H1 (cell line): ENCODE measurements at regions not wholly inside any gene's neighbourhood (a gene's known extent, or its start where the extent isn't known, plus 50 kb on each side); places are given as distances from the start of the nearest gene placed in this dataset.

Source experiments
- CTCF ChIA-PET: fragments of 300-600 bp; sonication (Branson Sonifier 250); formaldehyde crosslinking; loops from one replicate; lab custom pipeline; 2021; ENCODE audit not compliant: partially characterized antibody; lab: Charles Lee
- POLR2A ChIA-PET: fragments of 300-600 bp; sonication (Branson Sonifier 250); formaldehyde crosslinking; loops from one replicate; lab custom pipeline; 2021; ENCODE audit warnings: inconsistent platforms; ENCODE audit not compliant: partially characterized antibody; lab: Charles Lee
- DNase-seq, 2 experiments: peaks; one replicate each; pipeline versions ENCODE4 v3.0.0 to v3.0.0-alpha.2; 2010 to 2022; ENCODE audit warnings: low spot score in 2 of 2, low read depth in 1 of 2, mixed read lengths in 1 of 2
- FAIRE-seq: peaks from 2 replicates; lab custom pipeline; 2011; peaks lifted over from hg19 to GRCh38; lab: Jason Lieb, UNC
- H2AFZ ChIP-seq: 2 replicates; pipeline ENCODE4 v1.8.1; 2012; ENCODE audit warnings: low read length, inconsistent platforms
- H2AK5ac ChIP-seq: 2 replicates; pipeline ENCODE4 v1.6.1; 2013; ENCODE audit warnings: low read depth, low read length
- H2BK120ac ChIP-seq: replicated peaks from 2 replicates; pipeline ENCODE3; 2013; ENCODE audit warnings: low read depth, low read length, inconsistent platforms
- H2BK12ac ChIP-seq: 2 replicates; pipeline ENCODE4 v1.6.1; 2013; ENCODE audit warnings: low read depth, low read length
- H2BK15ac ChIP-seq: 2 replicates; pipeline ENCODE4 v1.6.1; 2013; ENCODE audit warnings: low read length
- H2BK20ac ChIP-seq: 2 replicates; pipeline ENCODE4 v1.6.1; 2013; ENCODE audit warnings: low read length
- H2BK5ac ChIP-seq: 2 replicates; pipeline ENCODE4 v1.6.1; 2013; ENCODE audit warnings: low read depth, low read length
- H3K14ac ChIP-seq: 2 replicates; pipeline ENCODE4 v1.6.1; 2013; ENCODE audit warnings: inconsistent platforms; ENCODE audit not compliant: insufficient read length
- H3K18ac ChIP-seq: 2 replicates; pipeline ENCODE4 v1.6.1; 2013; ENCODE audit warnings: low read length; ENCODE audit errors: extremely low read depth
- H3K23ac ChIP-seq: 2 replicates; pipeline ENCODE4 v1.6.1; 2013; ENCODE audit warnings: inconsistent platforms; ENCODE audit not compliant: insufficient read length
- H3K23me2 ChIP-seq: 2 replicates; pipeline ENCODE4 v1.6.1; 2013; ENCODE audit warnings: low read depth, low read length
- H3K27ac ChIP-seq: 2 replicates; pipeline ENCODE4 v1.6.1; 2011; ENCODE audit warnings: low read depth, low read length, inconsistent platforms
- H3K27me3 ChIP-seq, 4 experiments: replicated peaks in 1 of 4; 1 replicate in 1 of 4; 2 replicates in 3 of 4; pipeline versions ENCODE4 v1.6.1 to v1.8.1; 2011 to 2013; ENCODE audit warnings: low read length in 3 of 4, mild to moderate bottlenecking in 3 of 4, inconsistent platforms in 2 of 4, mixed read lengths in 2 of 4, moderate library complexity in 1 of 4; ENCODE audit not compliant: control insufficient read depth in 3 of 4, insufficient read depth in 3 of 4; ENCODE audit errors: extremely low read depth in 1 of 4
- H3K36me3 ChIP-seq, 4 experiments: 2 replicates each; pipeline versions ENCODE4 v1.6.1 to v1.8.1; 2011 to 2013; ENCODE audit warnings: mild to moderate bottlenecking in 4 of 4, low read length in 3 of 4, moderate library complexity in 2 of 4, control low read depth in 1 of 4, inconsistent platforms in 1 of 4; ENCODE audit not compliant: insufficient read depth in 4 of 4, control insufficient read depth in 2 of 4
- H3K4ac ChIP-seq: replicated peaks from 2 replicates; pipeline ENCODE3; 2013; ENCODE audit warnings: low read length, low read depth, mixed read lengths, inconsistent platforms; ENCODE audit not compliant: insufficient read length
- H3K4me1 ChIP-seq, 4 experiments: replicated peaks in 1 of 4; 1 replicate in 1 of 4; 2 replicates in 3 of 4; pipeline versions ENCODE4 v1.6.1 to v1.8.1; 2011 to 2013; ENCODE audit warnings: low read length in 3 of 4, inconsistent platforms in 2 of 4, mixed read lengths in 1 of 4; ENCODE audit not compliant: insufficient read depth in 4 of 4, control insufficient read depth in 3 of 4
- H3K4me2 ChIP-seq, 2 experiments: 2 replicates each; pipeline versions ENCODE4 v1.6.1 to v1.8.1; 2011 to 2013; ENCODE audit warnings: low read depth in 2 of 2, low read length in 2 of 2, control low read depth in 1 of 2, inconsistent platforms in 1 of 2, mild to moderate bottlenecking in 1 of 2; ENCODE audit not compliant: insufficient read depth in 1 of 2
- H3K4me3 ChIP-seq, 4 experiments: fragments of 200-600, 300-600 bp in 1 of 4; sonication (generic), shearing (Covaris generic), sonication (Bioruptor Twin) in 1 of 4; 2 replicates each; pipeline versions ENCODE4 v1.5.1 to v1.8.1; 2011 to 2016; ENCODE audit warnings: low read length in 4 of 4, low read depth in 3 of 4, control low read depth in 2 of 4, inconsistent platforms in 2 of 4, mild to moderate bottlenecking in 2 of 4, mixed read lengths in 1 of 4, moderate library complexity in 1 of 4; ENCODE audit not compliant: insufficient read depth in 2 of 4; ENCODE audit errors: extremely low read depth in 1 of 4
- H3K56ac ChIP-seq: replicated peaks from 2 replicates; pipeline ENCODE3; 2013; ENCODE audit warnings: low read depth, mild to moderate bottlenecking, mixed read lengths, low read length, inconsistent platforms; ENCODE audit not compliant: insufficient read length
- H3K79me1 ChIP-seq: 2 replicates; pipeline ENCODE4 v1.6.1; 2013; ENCODE audit warnings: low read depth, low read length, control low read depth
- H3K79me2 ChIP-seq, 2 experiments: 2 replicates each; pipeline versions ENCODE4 v1.6.1 to v1.8.1; 2012 to 2013; ENCODE audit warnings: low read length in 2 of 2, mild to moderate bottlenecking in 2 of 2, inconsistent platforms in 1 of 2; ENCODE audit not compliant: insufficient read depth in 2 of 2, control insufficient read depth in 1 of 2
- H3K9ac ChIP-seq, 4 experiments: replicated peaks in 1 of 4; 1 replicate in 1 of 4; 2 replicates in 3 of 4; pipeline versions ENCODE4 v1.6.1 to v1.8.1; 2011 to 2013; ENCODE audit warnings: low read depth in 3 of 4, low read length in 3 of 4, control low read depth in 2 of 4, mild to moderate bottlenecking in 2 of 4, moderate library complexity in 2 of 4, inconsistent platforms in 1 of 4; ENCODE audit errors: extremely low read depth in 1 of 4
- H3K9me3 ChIP-seq, 2 experiments: 2 replicates each; pipeline versions ENCODE4 v1.6.1 to v1.8.1; 2012 to 2013; ENCODE audit warnings: mild to moderate bottlenecking in 2 of 2, moderate library complexity in 2 of 2, control low read depth in 1 of 2, inconsistent platforms in 1 of 2, low read depth in 1 of 2, low read length in 1 of 2, mixed read lengths in 1 of 2; ENCODE audit not compliant: insufficient read depth in 2 of 2
- H4K20me1 ChIP-seq, 2 experiments: replicated peaks in 1 of 2; 2 replicates each; pipeline versions ENCODE3 to v1.8.1; 2011 to 2013; ENCODE audit warnings: inconsistent platforms in 2 of 2, low read length in 2 of 2, mild to moderate bottlenecking in 1 of 2; ENCODE audit not compliant: insufficient read depth in 2 of 2, control insufficient read depth in 1 of 2
- H4K5ac ChIP-seq: 2 replicates; pipeline ENCODE4 v1.6.1; 2013; ENCODE audit warnings: low read length, low read depth, mixed read lengths, inconsistent platforms; ENCODE audit not compliant: insufficient read length
- H4K8ac ChIP-seq: 2 replicates; pipeline ENCODE4 v1.8.0; 2013; ENCODE audit warnings: mild to moderate bottlenecking, moderate library complexity, low read length, inconsistent platforms; ENCODE audit not compliant: insufficient read depth; ENCODE audit errors: extremely low read depth
- H4K91ac ChIP-seq: replicated peaks from 2 replicates; pipeline ENCODE3; 2013; ENCODE audit warnings: low read length, mixed read lengths, inconsistent platforms; ENCODE audit not compliant: insufficient read length
- ATF3 ChIP-seq: IDR thresholded peaks from 2 replicates; pipeline ENCODE4 v1.6.1; 2011; ENCODE audit warnings: low read depth, mild to moderate bottlenecking, low read length; ENCODE audit not compliant: insufficient read depth
- BCL11A ChIP-seq, 2 experiments: IDR thresholded peaks; one replicate each; pipeline ENCODE4 v1.6.1; 2011; ENCODE audit warnings: low read depth in 2 of 2, low read length in 2 of 2, mild to moderate bottlenecking in 2 of 2
- CEBPB ChIP-seq: IDR thresholded peaks from 2 replicates; pipeline ENCODE4 v1.6.1; 2012; ENCODE audit warnings: low read depth, low read length
- GTF2F1 ChIP-seq: IDR thresholded peaks from 2 replicates; pipeline ENCODE4 v1.6.1; 2012; ENCODE audit warnings: low read depth, low read length, improper control_type of control experiment, borderline replicate concordance
- HDAC6 ChIP-seq: IDR thresholded peaks from one replicate; pipeline ENCODE4 v1.7.1; 2012; ENCODE audit warnings: low read depth, mild to moderate bottlenecking, inconsistent platforms, low read length, moderate library complexity
- KDM4A ChIP-seq: IDR thresholded peaks from one replicate; pipeline ENCODE4 v1.7.1; 2012; ENCODE audit warnings: low read depth, mild to moderate bottlenecking, moderate library complexity, low read length, inconsistent platforms; ENCODE audit not compliant: severe bottlenecking
- KDM5A ChIP-seq: fragments of 200-600 bp; IDR thresholded peaks from 2 replicates; pipeline ENCODE4 v1.7.1; 2012; ENCODE audit warnings: mild to moderate bottlenecking, low read length, inconsistent platforms, mixed read lengths
- POLR2AphosphoS5 ChIP-seq: IDR thresholded peaks from 2 replicates; pipeline ENCODE4 v1.6.1; 2011; ENCODE audit warnings: low read depth, low read length
- RFX5 ChIP-seq: IDR thresholded peaks from 2 replicates; pipeline ENCODE4 v1.6.1; 2011; ENCODE audit warnings: low read depth, low read length, improper control_type of control experiment, borderline replicate concordance
- RNF2 ChIP-seq: fragments of 200-900, 300-1000 bp; sonication (generic); IDR thresholded peaks from 2 replicates; pipeline ENCODE4 v1.7.1; 2016; ENCODE audit warnings: borderline replicate concordance, low read depth, mild to moderate bottlenecking, antibody characterized with exemption, low read length; ENCODE audit not compliant: poor library complexity, severe bottlenecking; ENCODE audit errors: missing control alignments
- SIN3A ChIP-seq, 2 experiments: IDR thresholded peaks in 1 of 2; conservative IDR thresholded peaks in 1 of 2; 2 replicates each; pipeline ENCODE4 v1.6.1; 2011 to 2012; ENCODE audit warnings: low read length in 2 of 2, improper control_type of control experiment in 1 of 2, low read depth in 1 of 2, mild to moderate bottlenecking in 1 of 2
- SUZ12 ChIP-seq: fragments of 200-600 bp; sonication (generic); IDR thresholded peaks from 2 replicates; pipeline ENCODE4 v1.6.1; 2012; ENCODE audit warnings: mild to moderate bottlenecking, inconsistent platforms, low read length, moderate library complexity, mixed read lengths
- YY1 ChIP-seq: IDR thresholded peaks from 2 replicates; pipeline ENCODE4 v1.6.1; 2011; ENCODE audit warnings: low read depth, mild to moderate bottlenecking, low read length
- WGBS, 2 experiments: shearing (Covaris generic) in 1 of 2; methylation state at CpG; one replicate each; pipeline versions ENCODE4 v1.1.6 to v1.1.7; 2013 to 2015; ENCODE audit warnings: low lambda C conversion rate in 2 of 2, mixed read lengths in 2 of 2, inconsistent platforms in 1 of 2, low coverage in 1 of 2, missing lambda C conversion rate in 1 of 2; ENCODE audit not compliant: insufficient replicate concordance in 2 of 2, insufficient coverage in 1 of 2, insufficient read length in 1 of 2; ENCODE audit errors: extremely low coverage in 1 of 2, missing lambda C conversion rate in 1 of 2; 5-methylcytosine and 5-hydroxymethylcytosine counted together

DNA sequence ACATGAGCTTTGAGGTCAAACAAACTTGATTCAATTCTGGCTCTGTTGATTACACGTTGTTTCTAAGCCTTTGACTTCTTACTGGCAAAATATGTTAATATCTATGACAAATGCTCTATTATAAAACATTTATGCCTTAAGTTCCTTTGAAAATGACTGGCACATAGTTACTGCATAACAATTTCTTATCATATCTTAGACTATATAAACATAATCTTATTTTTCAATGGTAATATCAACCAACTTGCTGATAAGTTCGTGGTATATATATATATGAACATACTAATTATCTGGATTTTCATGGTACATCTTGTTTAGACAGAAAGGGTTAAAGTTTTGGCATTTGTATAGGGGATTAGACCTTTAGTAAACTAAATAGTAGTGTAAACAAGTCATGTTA is 645.6 kb upstream of the ZNF804A start:
- no peaks in the 10 kb centered on the region for H3K23me2 ChIP-seq
- TF ChIP-seq CEBPB (no peak), SIN3A (conservative IDR thresholded peaks at IDR 0.05 in 1 of 2, IDR thresholded peaks at IDR 0.05 in 1 of 2; ENCODE audit: low read depth in 1 of 2, low read length in 2 of 2) (no peak), SUZ12 (no peak), RFX5 (no peak), YY1 (no peak), HDAC6 (no peak), GTF2F1 (no peak), BCL11A (IDR thresholded peaks at IDR 0.05; ENCODE audit: low read depth in 2 of 2, low read length in 2 of 2) (no peak), RNF2 (no peak), ATF3 (no peak), KDM4A (no peak), POLR2AphosphoS5 (no peak), KDM5A (no peak)

More for the DNA sequence above, 645.6 kb upstream of the ZNF804A start:
- ChIA-PET POLR2A (no interaction called here), CTCF (interaction anchor here (0.7 kb wide), 1 partner anchor 19 kb away, joined by 4 read pairs; no protein-coding TSS in a partner anchor)
- Histone ChIP-seq H3K36me3 (no peaks in the 10 kb centered on the region), H3K23ac (no peak overlapping the region), H3K4me3 (no peak overlapping the region), H3K14ac (no peak overlapping the region), H3K4me1 (no peaks in the 10 kb centered on the region), H4K20me1 (no peaks in the 10 kb centered on the region), H3K79me1 (no peaks in the 10 kb centered on the region), H2AK5ac (no peak overlapping the region), H2BK12ac (no peak overlapping the region), H2BK5ac (no peak overlapping the region), H3K27ac (no peak overlapping the region), H4K91ac (no peak overlapping the region), H2BK15ac (no peak overlapping the region), H2AFZ (no peak overlapping the region), H4K8ac (no peak overlapping the region), H3K27me3 (no peaks in the 10 kb centered on the region), H3K56ac (no peak overlapping the region), H4K5ac (no peak overlapping the region), H3K9ac (no peak overlapping the region), H3K4me2 (no peak overlapping the region), H3K9me3 (no peaks in the 10 kb centered on the region), H2BK20ac (no peak overlapping the region), H2BK120ac (no peak overlapping the region), H3K4ac (no peak overlapping the region), H3K79me2 (no peaks in the 10 kb centered on the region), H3K18ac (no peak overlapping the region)
- WGBS, 2 experiments: 91% methylated on average over 2 of the region's 2 CpGs; no CpG with 5 or more reads in 1 of the 2 experiments
- DNase-seq (no peak), FAIRE-seq (no peak)
